ENCODE measurements at regions not wholly inside any gene's neighbourhood (a gene's known extent, or its start where the extent isn't known, plus 50 kb on each side); places are given as distances from the start of the nearest gene placed in this dataset.
A peak's percentile ranks its signal among the peaks of the same experiment; 100 is the strongest.

DNA sequence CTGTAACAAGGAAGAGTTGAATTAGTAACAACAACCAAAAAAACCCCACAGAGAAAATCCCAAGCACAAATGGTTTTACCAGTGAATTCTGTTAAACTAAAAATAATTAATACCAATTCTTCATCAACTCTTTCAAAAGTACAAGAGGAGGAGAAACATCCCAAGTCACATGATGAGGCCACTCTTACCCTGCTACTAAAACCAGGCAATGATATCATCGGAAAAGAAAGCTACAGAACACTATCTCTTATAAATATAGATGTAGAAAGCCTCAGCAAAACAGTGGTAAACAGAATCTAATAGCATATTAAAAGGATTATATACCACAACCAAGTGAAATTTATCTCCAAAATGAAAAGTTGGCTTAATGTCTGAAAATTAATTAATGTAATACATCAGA lies 168.1 kb upstream of the SLCO3A1 start:
- WGBS (ENCODE audit: extremely low coverage, insufficient coverage, low lambda C conversion rate) = no CpG with 5 or more reads among the region's 1 CpG
- H3K4ac ChIP-seq (ENCODE audit: low read depth, low read length) = no peak overlapping the region
- DNase-seq = no peak
- no peaks in the 10 kb centered on the region for H3K4me1 ChIP-seq (ENCODE audit: control insufficient read depth, low read depth, low read length)
- H2BK120ac ChIP-seq (ENCODE audit: low read depth, low read length) = no peak overlapping the region
- no peaks in the 10 kb centered on the region for H3K79me1 ChIP-seq (ENCODE audit: low read length)
- no peaks in the 10 kb centered on the region for H3K36me3 ChIP-seq (ENCODE audit: control insufficient read depth, insufficient read depth, low read length)
- no peak overlapping the region for H2BK15ac ChIP-seq (replicated peaks; ENCODE audit: low read depth)
- no peak overlapping the region for H3K27ac ChIP-seq (ENCODE audit: low read depth, low read length)
- no peak overlapping the region for H3K4me2 ChIP-seq (ENCODE audit: low read length)
- no peak overlapping the region for H3K9ac ChIP-seq (ENCODE audit: low read length)
- H3K18ac ChIP-seq (ENCODE audit: low read length) = no peak overlapping the region
- H4K5ac ChIP-seq (ENCODE audit: low read length) = no peak overlapping the region
- H2BK5ac ChIP-seq (ENCODE audit: low read length) = no peak overlapping the region
- H3K79me2 ChIP-seq (ENCODE audit: control insufficient read depth, insufficient read depth, low read length) = no peaks in the 10 kb centered on the region
- H3K4me3 ChIP-seq (ENCODE audit: low read length) = no peak overlapping the region
- no peak overlapping the region for H3K56ac ChIP-seq (ENCODE audit: low read length)
- no peak overlapping the region for H3K23ac ChIP-seq (ENCODE audit: low read length)
- no peak overlapping the region for H2AK5ac ChIP-seq (ENCODE audit: low read length)
- no peaks in the 10 kb centered on the region for H3K27me3 ChIP-seq (ENCODE audit: insufficient read depth, low read length, poor library complexity)
- no peak overlapping the region for H4K8ac ChIP-seq (ENCODE audit: low read depth, low read length)

DNA sequence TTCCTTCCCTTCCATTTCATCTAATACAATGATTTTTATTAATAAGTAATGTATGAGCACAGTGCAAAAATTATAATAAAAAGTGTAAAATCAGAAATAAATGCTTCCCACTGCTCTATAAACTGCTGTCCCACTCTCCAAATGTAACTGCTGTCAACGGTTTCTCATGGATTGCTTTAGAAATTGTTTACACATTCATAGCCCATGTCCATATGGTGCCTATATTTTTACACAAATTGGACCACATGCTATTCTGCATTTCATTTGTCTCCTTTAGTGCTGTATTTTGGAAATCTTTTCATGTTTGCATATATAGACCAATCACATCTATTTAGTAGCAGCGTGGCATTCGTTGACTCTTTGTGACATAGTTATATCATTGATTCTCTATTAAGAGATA lies 164.7 kb upstream of the SLCO3A1 start:
- H2BK120ac ChIP-seq (ENCODE audit: low read depth, low read length) = no peak overlapping the region
- no peak overlapping the region for H3K4ac ChIP-seq (ENCODE audit: low read depth, low read length)
- no peak overlapping the region for H3K9ac ChIP-seq (ENCODE audit: low read length)
- H3K4me2 ChIP-seq (ENCODE audit: low read length) = no peak overlapping the region
- no peaks in the 10 kb centered on the region for H3K79me2 ChIP-seq (ENCODE audit: control insufficient read depth, insufficient read depth, low read length)
- no peak overlapping the region for H3K4me3 ChIP-seq (ENCODE audit: low read length)
- DNase-seq = no peak
- no peak overlapping the region for H3K23ac ChIP-seq (ENCODE audit: low read length)
- WGBS (ENCODE audit: extremely low coverage, insufficient coverage, low lambda C conversion rate) = no CpG with 5 or more reads among the region's 3 CpGs
- no peak overlapping the region for H2AK5ac ChIP-seq (ENCODE audit: low read length)
- no peak overlapping the region for H3K56ac ChIP-seq (ENCODE audit: low read length)
- H4K5ac ChIP-seq (ENCODE audit: low read length) = no peak overlapping the region
- H3K18ac ChIP-seq (ENCODE audit: low read length) = no peak overlapping the region
- no peak overlapping the region for H2BK5ac ChIP-seq (ENCODE audit: low read length)
- no peaks in the 10 kb centered on the region for H3K36me3 ChIP-seq (ENCODE audit: control insufficient read depth, insufficient read depth, low read length)
- H2BK15ac ChIP-seq (replicated peaks; ENCODE audit: low read depth) = no peak overlapping the region
- H3K4me1 ChIP-seq (ENCODE audit: control insufficient read depth, low read depth, low read length) = no peaks in the 10 kb centered on the region
- no peaks in the 10 kb centered on the region for H3K27me3 ChIP-seq (ENCODE audit: insufficient read depth, low read length, poor library complexity)
- no peak overlapping the region for H3K27ac ChIP-seq (ENCODE audit: low read depth, low read length)
- no peaks in the 10 kb centered on the region for H3K79me1 ChIP-seq (ENCODE audit: low read length)
- H4K8ac ChIP-seq (ENCODE audit: low read depth, low read length) = no peak overlapping the region

DNA sequence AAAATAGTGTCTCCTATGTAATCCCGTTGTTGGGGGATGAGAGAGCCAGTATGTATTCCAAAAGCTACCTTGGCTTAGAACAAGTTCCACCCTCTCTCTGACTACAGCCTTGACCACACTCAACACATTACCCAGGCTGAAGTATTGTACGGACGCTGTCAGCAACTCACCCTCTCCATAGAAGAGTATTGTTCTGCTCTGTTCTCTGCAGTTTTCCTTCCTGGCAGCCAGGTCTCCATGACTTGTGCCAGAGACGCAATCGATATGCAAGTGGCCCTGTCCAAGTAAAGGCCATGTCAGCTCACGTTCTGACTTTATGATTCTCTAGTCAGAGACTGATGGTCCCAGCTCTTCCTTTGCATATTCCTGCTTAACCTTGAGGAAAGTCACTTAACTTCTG lies 164.1 kb upstream of the SLCO3A1 start:
- Histone ChIP-seq H3K4me3 (ENCODE audit: low read length) (no peak overlapping the region), H3K27me3 (ENCODE audit: insufficient read depth, low read length, poor library complexity) (no peaks in the 10 kb centered on the region), H2AK5ac (ENCODE audit: low read length) (no peak overlapping the region), H3K79me1 (ENCODE audit: low read length) (no peaks in the 10 kb centered on the region), H3K36me3 (ENCODE audit: control insufficient read depth, insufficient read depth, low read length) (no peaks in the 10 kb centered on the region), H3K9ac (ENCODE audit: low read length) (no peak overlapping the region), H2BK5ac (ENCODE audit: low read length) (no peak overlapping the region), H3K27ac (ENCODE audit: low read depth, low read length) (no peak overlapping the region), H2BK120ac (ENCODE audit: low read depth, low read length) (no peak overlapping the region), H3K79me2 (ENCODE audit: control insufficient read depth, insufficient read depth, low read length) (no peaks in the 10 kb centered on the region), H4K5ac (ENCODE audit: low read length) (no peak overlapping the region), H4K8ac (ENCODE audit: low read depth, low read length) (no peak overlapping the region), H3K56ac (ENCODE audit: low read length) (no peak overlapping the region), H3K23ac (ENCODE audit: low read length) (no peak overlapping the region), H3K18ac (ENCODE audit: low read length) (no peak overlapping the region), H3K4ac (ENCODE audit: low read depth, low read length) (no peak overlapping the region), H3K4me2 (ENCODE audit: low read length) (no peak overlapping the region), H2BK15ac (replicated peaks; ENCODE audit: low read depth) (no peak overlapping the region), H3K4me1 (ENCODE audit: control insufficient read depth, low read depth, low read length) (no peaks in the 10 kb centered on the region)
- WGBS (ENCODE audit: extremely low coverage, insufficient coverage, low lambda C conversion rate) = no CpG with 5 or more reads among the region's 6 CpGs
- DNase-seq = no peak

DNA sequence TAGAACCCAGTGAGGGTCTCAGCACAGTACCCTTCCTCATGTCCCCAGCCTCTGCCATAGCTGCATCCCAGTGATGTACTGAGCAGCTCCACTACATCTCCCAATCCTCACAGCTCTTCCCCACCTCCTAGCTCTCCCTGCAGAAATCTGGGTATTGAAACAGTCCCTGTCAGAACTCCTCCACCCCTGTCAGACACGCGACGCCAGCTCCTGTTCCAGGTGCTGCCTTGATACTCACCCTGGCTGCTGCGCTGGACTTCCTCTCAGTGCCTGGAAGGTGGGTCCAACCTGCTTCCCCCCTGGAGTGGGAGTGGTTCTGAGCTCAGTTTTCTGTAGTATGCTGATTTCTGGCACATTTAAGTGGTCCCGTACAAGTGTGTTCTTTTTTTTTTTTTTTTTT lies 160.9 kb upstream of the SLCO3A1 start:
- no peak overlapping the region for H3K56ac ChIP-seq (ENCODE audit: low read length)
- H3K27me3 ChIP-seq (ENCODE audit: insufficient read depth, low read length, poor library complexity) = no peaks in the 10 kb centered on the region
- H3K9ac ChIP-seq (ENCODE audit: low read length) = no peak overlapping the region
- no peak overlapping the region for H2BK120ac ChIP-seq (ENCODE audit: low read depth, low read length)
- DNase-seq = no peak
- no peak overlapping the region for H2BK15ac ChIP-seq (replicated peaks; ENCODE audit: low read depth)
- no peak overlapping the region for H2AK5ac ChIP-seq (ENCODE audit: low read length)
- H3K4ac ChIP-seq (ENCODE audit: low read depth, low read length) = no peak overlapping the region
- no CpG with 5 or more reads among the region's 5 CpGs for WGBS (ENCODE audit: extremely low coverage, insufficient coverage, low lambda C conversion rate)
- H3K27ac ChIP-seq (ENCODE audit: low read depth, low read length) = no peak overlapping the region
- H4K8ac ChIP-seq (ENCODE audit: low read depth, low read length) = no peak overlapping the region
- no peak overlapping the region for H3K4me3 ChIP-seq (ENCODE audit: low read length)
- H2BK5ac ChIP-seq (ENCODE audit: low read length) = no peak overlapping the region
- no peak overlapping the region for H3K23ac ChIP-seq (ENCODE audit: low read length)
- H3K79me1 ChIP-seq (ENCODE audit: low read length) = no peaks in the 10 kb centered on the region
- no peak overlapping the region for H4K5ac ChIP-seq (ENCODE audit: low read length)
- no peak overlapping the region for H3K18ac ChIP-seq (ENCODE audit: low read length)
- H3K4me1 ChIP-seq (ENCODE audit: control insufficient read depth, low read depth, low read length) = no peaks in the 10 kb centered on the region
- H3K79me2 ChIP-seq (ENCODE audit: control insufficient read depth, insufficient read depth, low read length) = no peaks in the 10 kb centered on the region
- H3K4me2 ChIP-seq (ENCODE audit: low read length) = no peak overlapping the region
- no peaks in the 10 kb centered on the region for H3K36me3 ChIP-seq (ENCODE audit: control insufficient read depth, insufficient read depth, low read length)

DNA sequence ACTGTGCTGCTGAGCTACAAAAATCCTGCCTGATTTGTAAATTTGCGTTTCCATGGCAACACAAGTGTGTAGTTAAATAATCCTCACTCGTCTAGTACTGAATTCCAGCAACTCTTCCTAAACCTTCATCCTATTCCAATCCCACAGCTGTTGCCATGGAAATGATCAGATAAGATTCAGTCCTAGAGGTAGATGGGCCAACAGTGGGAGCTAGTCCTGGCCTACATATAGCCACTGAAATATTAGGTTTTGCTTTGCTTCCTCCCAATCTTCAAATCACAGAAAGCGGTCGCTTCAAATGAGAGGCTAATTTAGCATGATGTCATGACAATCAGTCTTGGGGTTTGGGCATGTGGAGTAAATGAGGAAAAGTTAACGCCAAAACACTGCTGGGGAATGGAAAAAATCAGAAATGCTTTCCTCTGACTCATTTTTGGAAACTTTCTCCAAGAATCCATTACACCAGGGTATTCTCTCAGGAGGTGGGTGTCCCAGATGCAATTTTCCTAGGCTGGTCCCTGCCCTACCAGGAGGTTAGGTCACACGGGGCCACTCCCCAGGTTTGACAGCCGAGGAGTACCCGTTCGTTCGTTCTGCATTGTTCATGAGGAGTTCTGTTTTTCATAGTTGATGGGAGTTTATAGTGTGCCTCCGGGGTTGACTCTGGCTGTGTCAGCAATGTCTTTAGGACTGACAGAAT lies 159.2 kb upstream of the SLCO3A1 start:
- Histone ChIP-seq H3K4me1 (ENCODE audit: control insufficient read depth, low read depth, low read length) (no peaks in the 10 kb centered on the region), H3K56ac (ENCODE audit: low read length) (no peak overlapping the region), H3K18ac (ENCODE audit: low read length) (no peak overlapping the region), H2BK120ac (ENCODE audit: low read depth, low read length) (no peak overlapping the region), H4K8ac (ENCODE audit: low read depth, low read length) (no peak overlapping the region), H2AK5ac (ENCODE audit: low read length) (no peak overlapping the region), H2BK5ac (ENCODE audit: low read length) (no peak overlapping the region), H3K4me2 (ENCODE audit: low read length) (no peak overlapping the region), H3K79me2 (ENCODE audit: control insufficient read depth, insufficient read depth, low read length) (no peaks in the 10 kb centered on the region), H2BK15ac (replicated peaks; ENCODE audit: low read depth) (no peak overlapping the region), H3K23ac (ENCODE audit: low read length) (no peak overlapping the region), H3K79me1 (ENCODE audit: low read length) (no peaks in the 10 kb centered on the region), H3K9ac (ENCODE audit: low read length) (no peak overlapping the region), H3K27me3 (ENCODE audit: insufficient read depth, low read length, poor library complexity) (no peaks in the 10 kb centered on the region), H3K4me3 (ENCODE audit: low read length) (no peak overlapping the region), H3K4ac (ENCODE audit: low read depth, low read length) (no peak overlapping the region), H4K5ac (ENCODE audit: low read length) (no peak overlapping the region), H3K36me3 (ENCODE audit: control insufficient read depth, insufficient read depth, low read length) (no peaks in the 10 kb centered on the region), H3K27ac (ENCODE audit: low read depth, low read length) (no peak overlapping the region)
- peak; percentile 84 for DNase-seq
- WGBS (ENCODE audit: extremely low coverage, insufficient coverage, low lambda C conversion rate) = no CpG with 5 or more reads among the region's 11 CpGs

DNA sequence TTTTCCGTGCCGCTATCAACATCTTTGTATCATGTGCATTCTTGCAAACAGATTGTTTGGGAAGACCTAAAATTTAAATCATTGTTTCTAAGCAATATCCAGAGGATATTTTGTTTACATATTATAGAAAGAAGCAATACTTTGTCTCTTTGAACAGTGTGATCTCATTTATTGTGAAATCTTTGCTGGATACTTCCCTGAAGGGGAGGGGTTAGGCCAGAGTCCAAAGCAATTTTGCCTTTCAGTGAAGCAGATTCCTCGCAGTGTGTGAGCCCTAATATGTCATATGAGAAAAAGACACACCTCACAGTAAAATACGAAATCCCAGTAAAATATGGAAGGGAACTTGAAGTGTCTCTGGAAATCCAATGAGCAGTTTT lies 158.7 kb upstream of the SLCO3A1 start:
- H2BK5ac ChIP-seq (ENCODE audit: low read length) = no peak overlapping the region
- no peaks in the 10 kb centered on the region for H3K36me3 ChIP-seq (ENCODE audit: control insufficient read depth, insufficient read depth, low read length)
- H3K4ac ChIP-seq (ENCODE audit: low read depth, low read length) = no peak overlapping the region
- no peak overlapping the region for H3K18ac ChIP-seq (ENCODE audit: low read length)
- no peak overlapping the region for H3K23ac ChIP-seq (ENCODE audit: low read length)
- H3K4me2 ChIP-seq (ENCODE audit: low read length) = no peak overlapping the region
- no peak overlapping the region for H2AK5ac ChIP-seq (ENCODE audit: low read length)
- no peak overlapping the region for H4K8ac ChIP-seq (ENCODE audit: low read depth, low read length)
- H3K79me1 ChIP-seq (ENCODE audit: low read length) = no peaks in the 10 kb centered on the region
- H2BK120ac ChIP-seq (ENCODE audit: low read depth, low read length) = no peak overlapping the region
- H4K5ac ChIP-seq (ENCODE audit: low read length) = no peak overlapping the region
- H3K56ac ChIP-seq (ENCODE audit: low read length) = no peak overlapping the region
- H3K9ac ChIP-seq (ENCODE audit: low read length) = no peak overlapping the region
- no peak for DNase-seq
- no peak overlapping the region for H3K4me3 ChIP-seq (ENCODE audit: low read length)
- H2BK15ac ChIP-seq (replicated peaks; ENCODE audit: low read depth) = no peak overlapping the region
- H3K79me2 ChIP-seq (ENCODE audit: control insufficient read depth, insufficient read depth, low read length) = no peaks in the 10 kb centered on the region
- no CpG with 5 or more reads among the region's 4 CpGs for WGBS (ENCODE audit: extremely low coverage, insufficient coverage, low lambda C conversion rate)
- no peak overlapping the region for H3K27ac ChIP-seq (ENCODE audit: low read depth, low read length)
- no peaks in the 10 kb centered on the region for H3K27me3 ChIP-seq (ENCODE audit: insufficient read depth, low read length, poor library complexity)
- no peaks in the 10 kb centered on the region for H3K4me1 ChIP-seq (ENCODE audit: control insufficient read depth, low read depth, low read length)
